H1 (cell line): ENCODE measurements at regions not wholly inside any gene's neighbourhood (a gene's known extent, or its start where the extent isn't known, plus 50 kb on each side); places are given as distances from the start of the nearest gene placed in this dataset.

ENCODE experiments used
- HDAC2 ChIP-seq, 2 experiments: fragments of 300-600 bp in 1 of 2; sonication (generic) in 1 of 2; IDR thresholded peaks; 2 replicates each; pipeline ENCODE4 v1.6.1; 2011 to 2012; ENCODE audit warnings: low read depth in 2 of 2, low read length in 2 of 2, mild to moderate bottlenecking in 2 of 2, moderate library complexity in 2 of 2, borderline replicate concordance in 1 of 2, inconsistent platforms in 1 of 2
- MAFK ChIP-seq: IDR thresholded peaks from 2 replicates; pipeline ENCODE4 v1.6.1; 2012; ENCODE audit warnings: low read depth, mild to moderate bottlenecking, improper control_type of control experiment, low read length
- POLR2A ChIP-seq, 2 experiments: IDR thresholded peaks; 1 replicate in 1 of 2; 2 replicates in 1 of 2; pipeline ENCODE4 v1.6.1; 2011; ENCODE audit warnings: low read depth in 2 of 2, low read length in 2 of 2, mild to moderate bottlenecking in 2 of 2; ENCODE audit errors: control extremely low read depth in 1 of 2
- RAD21 ChIP-seq, 2 experiments: IDR thresholded peaks in 1 of 2; conservative IDR thresholded peaks in 1 of 2; 2 replicates each; pipeline ENCODE4 v1.6.1; 2011; ENCODE audit warnings: low read depth in 2 of 2, low read length in 2 of 2, improper control_type of control experiment in 1 of 2, inconsistent platforms in 1 of 2, mild to moderate bottlenecking in 1 of 2, moderate library complexity in 1 of 2
- TAF1 ChIP-seq: IDR thresholded peaks from 2 replicates; pipeline ENCODE4 v1.6.1; 2011; ENCODE audit warnings: mild to moderate bottlenecking, low read depth, low read length
- TF ChIP-seq, protein P1 (sequence below), 3 experiments: IDR thresholded peaks; 1 replicate in 2 of 3; 2 replicates in 1 of 3; pipeline versions ENCODE4 v1.5.1 to v1.6.1; 2011; ENCODE audit warnings: low read length in 3 of 3, mild to moderate bottlenecking in 3 of 3, inconsistent platforms in 2 of 3, low read depth in 1 of 3, moderate library complexity in 1 of 3; ENCODE audit not compliant: insufficient read depth in 1 of 3; ENCODE audit errors: control extremely low read depth in 1 of 3

DNA sequence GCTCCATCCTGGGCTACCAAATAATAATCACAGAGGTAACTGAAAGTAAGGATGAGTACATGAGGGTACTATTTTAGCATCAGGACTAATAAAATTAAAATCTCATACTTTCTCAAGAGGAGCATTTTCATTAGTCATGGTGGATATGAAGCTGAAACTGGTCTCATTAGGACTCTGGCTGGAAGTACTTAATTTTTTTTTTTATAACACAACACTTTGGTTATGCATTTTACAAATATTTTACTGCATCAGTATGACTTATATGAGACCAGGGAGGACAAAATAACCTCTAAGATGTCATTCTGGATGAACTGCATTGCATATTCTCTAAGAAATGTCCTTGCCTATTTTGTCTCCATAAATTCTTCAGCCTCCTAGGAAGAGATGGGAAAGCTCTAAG, 290.9 kb downstream of the HLX start:
- TF ChIP-seq HDAC2 (IDR thresholded peaks at IDR 0.05; ENCODE audit: borderline replicate concordance in 1 of 2, low read depth in 2 of 2, low read length in 2 of 2): no peak
- no peak for TF ChIP-seq TAF1
- TF ChIP-seq, protein P1, sequence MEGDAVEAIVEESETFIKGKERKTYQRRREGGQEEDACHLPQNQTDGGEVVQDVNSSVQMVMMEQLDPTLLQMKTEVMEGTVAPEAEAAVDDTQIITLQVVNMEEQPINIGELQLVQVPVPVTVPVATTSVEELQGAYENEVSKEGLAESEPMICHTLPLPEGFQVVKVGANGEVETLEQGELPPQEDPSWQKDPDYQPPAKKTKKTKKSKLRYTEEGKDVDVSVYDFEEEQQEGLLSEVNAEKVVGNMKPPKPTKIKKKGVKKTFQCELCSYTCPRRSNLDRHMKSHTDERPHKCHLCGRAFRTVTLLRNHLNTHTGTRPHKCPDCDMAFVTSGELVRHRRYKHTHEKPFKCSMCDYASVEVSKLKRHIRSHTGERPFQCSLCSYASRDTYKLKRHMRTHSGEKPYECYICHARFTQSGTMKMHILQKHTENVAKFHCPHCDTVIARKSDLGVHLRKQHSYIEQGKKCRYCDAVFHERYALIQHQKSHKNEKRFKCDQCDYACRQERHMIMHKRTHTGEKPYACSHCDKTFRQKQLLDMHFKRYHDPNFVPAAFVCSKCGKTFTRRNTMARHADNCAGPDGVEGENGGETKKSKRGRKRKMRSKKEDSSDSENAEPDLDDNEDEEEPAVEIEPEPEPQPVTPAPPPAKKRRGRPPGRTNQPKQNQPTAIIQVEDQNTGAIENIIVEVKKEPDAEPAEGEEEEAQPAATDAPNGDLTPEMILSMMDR (IDR thresholded peaks at IDR 0.05; ENCODE audit: control extremely low read depth in 1 of 3, insufficient read depth in 1 of 3, low read depth in 1 of 3, low read length in 3 of 3): no peak
- TF ChIP-seq MAFK: no peak
- no peak for TF ChIP-seq POLR2A (IDR thresholded peaks at IDR 0.05; ENCODE audit: control extremely low read depth in 1 of 2, low read depth in 2 of 2, low read length in 2 of 2)
- no peak for TF ChIP-seq RAD21 (IDR thresholded peaks at IDR 0.05 in 1 of 2, conservative IDR thresholded peaks at IDR 0.05 in 1 of 2; ENCODE audit: low read depth in 2 of 2, low read length in 2 of 2)
